HG02884 (cell line): ENCODE measurements at regions not wholly inside any gene's neighbourhood (a gene's known extent, or its start where the extent isn't known, plus 50 kb on each side); places are given as distances from the start of the nearest gene placed in this dataset.
"Not testable (repeated sequence)": the region's sequence is repeated elsewhere in the genome, so short reads cannot be mapped to it uniquely, and the experiment has no call there.

Source experiments
- ATAC-seq: cut with Tn5 transposase; IDR thresholded peaks from one replicate; pipeline ENCODE4 v1.9.1; 2021; ENCODE audit warnings: mild to moderate bottlenecking, moderate library complexity; ENCODE audit not compliant: unreplicated experiment

DNA sequence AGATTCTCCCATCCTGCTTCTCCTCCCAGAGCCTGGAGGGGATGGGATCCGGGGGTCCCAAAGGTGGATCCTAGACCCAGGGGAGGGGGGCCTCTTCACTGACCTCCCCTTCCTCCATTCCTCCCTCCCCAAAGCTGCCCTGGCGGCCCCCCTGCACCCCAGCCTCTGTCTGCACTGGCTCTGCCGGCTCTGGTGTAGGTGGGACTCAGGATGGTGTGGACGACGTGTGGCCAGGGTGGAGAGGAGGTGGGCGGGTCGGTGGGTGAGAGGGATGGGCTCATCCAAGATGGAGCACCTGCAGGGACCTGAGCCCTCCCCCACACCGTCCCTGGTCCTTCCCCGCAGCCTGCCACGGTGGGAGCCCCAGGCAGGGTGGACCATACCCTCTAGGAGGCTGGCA, 355.6 kb downstream of the TMEM121 start:
- not testable (repeated sequence) for ATAC-seq

DNA sequence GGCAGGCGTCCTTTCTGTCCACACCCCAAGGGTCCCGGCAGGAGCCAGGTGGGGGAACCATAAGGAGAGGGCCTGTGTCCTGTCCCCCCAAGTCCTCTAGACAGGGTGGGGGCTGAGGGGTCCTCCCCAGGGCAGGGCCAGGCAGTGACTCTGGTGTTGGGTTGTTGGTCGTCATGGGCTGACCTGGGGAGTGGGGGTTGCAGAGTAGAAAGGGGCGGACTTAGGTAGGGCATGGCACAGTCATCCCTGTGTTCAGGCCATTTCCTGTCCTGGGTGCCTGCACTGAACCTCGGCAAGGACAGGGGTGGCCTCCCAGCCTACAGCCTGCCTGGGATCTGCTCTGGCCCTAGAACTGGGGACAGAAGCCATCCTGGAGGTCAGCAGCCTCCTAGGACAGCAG, 356.2 kb downstream of the TMEM121 start:
- no peak for ATAC-seq

DNA sequence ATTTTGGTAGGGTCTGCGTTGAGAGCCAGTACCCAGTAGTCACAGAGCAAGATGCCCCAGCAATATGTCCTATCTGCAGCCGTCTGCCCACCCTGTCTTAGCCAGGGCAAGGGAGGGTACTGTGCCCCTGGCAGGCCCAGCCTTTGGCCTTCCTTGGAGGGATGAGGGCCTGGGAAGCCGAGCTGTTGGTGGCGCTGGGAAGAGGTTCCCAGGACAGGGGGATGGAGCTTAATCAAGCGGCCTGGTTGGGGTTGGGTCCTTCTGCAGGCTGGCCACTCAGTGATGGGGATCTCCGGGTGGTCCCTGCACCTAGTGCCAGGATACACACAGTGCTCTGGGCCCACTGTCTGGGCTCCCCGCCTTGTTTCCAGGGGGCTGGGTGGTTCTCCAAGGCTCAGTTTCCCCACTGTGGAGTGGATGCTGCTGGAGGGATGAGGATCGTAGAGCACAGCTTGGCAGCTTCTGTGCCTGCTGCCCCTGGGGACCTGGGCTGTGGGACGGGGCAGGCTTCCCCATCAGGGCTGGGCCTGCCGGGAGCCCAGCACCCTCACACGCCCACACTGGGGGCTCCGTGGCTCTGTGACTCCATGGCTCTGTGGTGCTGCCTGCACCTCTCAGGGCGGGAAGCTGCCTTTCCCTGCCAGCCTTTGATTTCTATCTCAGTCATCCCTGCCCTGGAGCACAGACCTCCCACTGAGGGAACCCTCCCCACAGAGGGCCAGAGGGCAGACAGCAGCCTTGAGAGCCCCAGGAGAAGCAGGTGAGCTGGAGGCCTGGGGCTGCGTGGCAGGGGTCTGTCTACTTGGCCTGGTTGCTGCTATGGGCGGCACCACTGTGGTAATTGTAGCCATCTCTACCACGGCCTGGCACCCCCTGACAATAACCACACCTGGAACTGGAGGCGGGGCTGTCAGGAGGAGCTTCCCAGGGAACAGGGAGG, 357.0 kb downstream of the TMEM121 start:
- ATAC-seq: no peak

DNA sequence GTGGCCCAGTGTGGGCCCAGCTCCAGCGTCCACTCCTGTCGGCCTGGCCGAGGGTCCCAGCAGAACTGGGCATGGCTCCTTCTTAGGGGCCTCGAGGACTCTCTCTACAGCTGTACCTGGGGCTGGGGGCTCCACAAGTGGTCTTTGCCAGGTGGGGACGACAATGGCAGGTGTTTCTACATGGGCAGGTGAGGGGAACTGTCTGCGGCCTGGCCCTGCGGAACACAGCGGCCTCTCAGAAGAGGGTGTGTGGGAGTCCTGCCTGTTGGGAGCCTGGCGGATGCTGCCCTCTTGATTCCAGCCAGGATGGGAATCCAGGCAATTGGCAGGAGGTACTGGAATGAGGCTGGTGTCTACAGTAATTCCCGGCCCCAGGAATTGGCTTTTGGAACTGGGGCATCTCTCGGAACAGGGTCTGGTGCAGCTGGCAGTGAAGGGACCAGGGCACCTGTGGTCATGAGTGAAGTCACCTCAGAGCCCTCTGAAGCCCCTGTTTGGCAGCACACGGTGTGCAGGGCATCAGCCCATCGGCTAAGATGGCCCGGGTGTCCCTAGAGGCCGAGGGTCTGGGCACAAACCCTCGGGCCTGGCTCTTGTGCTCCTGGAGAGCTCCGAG, 357.9 kb downstream of the TMEM121 start:
- not testable (repeated sequence) for ATAC-seq

DNA sequence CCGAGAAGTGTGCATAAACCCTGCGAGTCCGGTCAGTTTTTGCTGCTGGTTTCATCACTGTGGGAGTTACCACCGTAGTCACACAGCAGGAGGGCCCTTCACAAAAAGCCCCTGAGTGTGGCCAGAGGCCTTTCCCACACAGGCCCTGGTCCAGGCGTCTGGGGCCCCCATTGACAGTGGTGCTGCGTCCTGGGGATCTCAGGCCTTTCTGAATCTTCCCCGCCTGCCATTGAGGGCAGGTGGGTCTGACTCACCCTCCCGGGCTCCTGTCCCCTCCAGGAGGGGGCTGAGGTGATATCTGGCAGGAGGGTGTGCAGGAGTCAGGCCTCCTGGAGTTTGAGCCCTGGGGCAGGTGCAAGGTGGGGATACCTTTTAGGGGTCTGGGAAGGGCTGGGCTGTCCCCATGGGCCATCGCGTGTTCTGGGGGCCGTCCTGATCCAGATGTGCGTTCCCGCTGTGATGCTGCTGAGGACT, 358.5 kb downstream of the TMEM121 start:
- ATAC-seq: no peak

DNA sequence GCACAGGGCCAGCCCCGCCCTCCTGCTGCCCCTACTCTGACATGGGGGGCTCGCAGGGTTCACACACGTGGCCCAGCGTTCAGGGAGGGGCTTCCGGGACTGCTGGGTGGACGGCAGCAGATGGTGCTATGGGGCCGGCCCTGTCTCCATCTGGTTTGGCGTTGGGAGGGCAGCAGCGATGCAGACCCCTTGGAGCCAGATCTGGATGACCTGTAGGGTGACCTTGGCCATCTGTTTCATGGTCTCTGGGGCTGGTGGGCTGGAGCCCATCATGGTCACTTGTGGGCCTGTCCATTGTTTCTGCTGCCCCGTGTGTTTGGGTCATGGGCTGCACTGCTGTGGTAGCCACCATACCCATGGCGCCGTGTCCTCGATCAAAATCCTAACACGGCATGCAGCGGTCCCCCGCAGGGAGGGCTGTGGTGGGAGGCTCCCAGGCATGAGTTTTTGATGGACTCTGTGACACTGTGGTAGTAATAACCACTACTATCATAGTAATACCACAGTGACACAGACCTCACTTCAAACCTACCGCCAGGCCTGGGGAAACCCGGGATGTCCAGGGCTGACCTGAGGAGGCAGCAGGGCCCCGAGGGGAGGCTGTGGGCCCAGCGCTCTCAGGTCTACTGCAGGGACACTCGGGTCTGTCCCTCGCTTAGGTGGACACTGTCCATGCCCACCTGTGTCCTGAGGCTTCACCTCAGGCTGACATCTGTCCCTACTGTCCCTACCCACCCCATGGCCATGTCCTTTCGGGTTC, 359.4 kb downstream of the TMEM121 start:
- no peak for ATAC-seq

DNA sequence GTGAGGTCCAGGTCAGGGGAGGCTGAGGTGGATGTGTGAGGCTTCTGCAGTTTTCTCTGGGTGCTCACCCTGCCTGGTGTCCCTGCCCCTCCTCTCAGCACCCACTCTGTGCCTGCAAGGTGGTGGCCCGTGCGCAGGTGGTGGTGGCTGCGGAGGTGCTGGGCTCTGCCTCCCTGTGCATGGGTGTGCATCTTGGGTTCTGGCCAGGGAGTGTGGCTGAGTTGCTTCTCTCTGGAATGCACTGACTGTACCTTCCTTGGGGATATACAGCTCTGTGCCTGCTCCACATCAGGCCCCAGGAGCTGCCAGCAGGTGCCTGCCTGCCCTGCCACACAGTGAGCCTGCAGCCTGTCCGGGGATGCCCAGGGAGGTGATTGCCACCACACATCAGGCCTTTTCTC, 360.4 kb downstream of the TMEM121 start:
- not testable (repeated sequence) for ATAC-seq

DNA sequence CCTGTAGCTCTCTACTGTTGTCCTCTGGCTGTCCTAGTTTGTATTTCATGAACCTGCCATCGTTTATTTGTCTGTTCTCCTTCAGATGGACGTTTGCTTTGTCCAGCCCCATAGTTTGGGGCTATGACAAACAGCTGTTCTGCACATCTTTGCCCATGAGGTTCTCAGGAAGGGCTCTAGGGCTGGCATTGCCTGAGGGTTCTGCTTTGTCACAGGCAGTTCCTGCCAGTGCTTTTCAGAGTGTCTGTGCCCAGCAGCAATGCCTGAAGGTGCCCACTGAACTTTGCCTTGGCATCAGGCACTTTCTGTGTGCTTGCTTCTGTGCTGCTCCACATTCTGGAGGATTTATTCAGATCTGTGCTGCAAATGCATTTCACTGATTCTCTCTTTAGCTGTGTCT, 361.3 kb downstream of the TMEM121 start:
- no peak for ATAC-seq

DNA sequence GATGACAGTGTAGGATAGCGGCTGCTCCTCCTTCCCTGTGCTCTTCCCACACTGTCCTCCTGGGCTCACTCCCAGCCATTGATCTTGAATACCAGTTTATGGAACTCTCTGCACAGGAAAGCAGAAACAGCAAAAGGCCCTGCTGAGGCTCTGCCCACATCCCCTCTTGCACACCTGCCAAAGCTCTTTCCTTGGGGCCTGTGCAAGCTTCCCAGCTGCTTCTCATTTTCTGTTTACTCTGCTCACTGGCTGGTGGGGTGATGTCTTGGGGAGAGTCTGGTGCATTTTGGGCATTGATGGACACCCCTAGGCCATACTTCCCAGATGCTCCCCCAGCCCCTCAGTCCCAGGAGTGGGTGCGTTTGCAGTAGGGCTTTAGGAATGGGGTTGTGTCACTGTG, 361.8 kb downstream of the TMEM121 start:
- no peak for ATAC-seq

DNA sequence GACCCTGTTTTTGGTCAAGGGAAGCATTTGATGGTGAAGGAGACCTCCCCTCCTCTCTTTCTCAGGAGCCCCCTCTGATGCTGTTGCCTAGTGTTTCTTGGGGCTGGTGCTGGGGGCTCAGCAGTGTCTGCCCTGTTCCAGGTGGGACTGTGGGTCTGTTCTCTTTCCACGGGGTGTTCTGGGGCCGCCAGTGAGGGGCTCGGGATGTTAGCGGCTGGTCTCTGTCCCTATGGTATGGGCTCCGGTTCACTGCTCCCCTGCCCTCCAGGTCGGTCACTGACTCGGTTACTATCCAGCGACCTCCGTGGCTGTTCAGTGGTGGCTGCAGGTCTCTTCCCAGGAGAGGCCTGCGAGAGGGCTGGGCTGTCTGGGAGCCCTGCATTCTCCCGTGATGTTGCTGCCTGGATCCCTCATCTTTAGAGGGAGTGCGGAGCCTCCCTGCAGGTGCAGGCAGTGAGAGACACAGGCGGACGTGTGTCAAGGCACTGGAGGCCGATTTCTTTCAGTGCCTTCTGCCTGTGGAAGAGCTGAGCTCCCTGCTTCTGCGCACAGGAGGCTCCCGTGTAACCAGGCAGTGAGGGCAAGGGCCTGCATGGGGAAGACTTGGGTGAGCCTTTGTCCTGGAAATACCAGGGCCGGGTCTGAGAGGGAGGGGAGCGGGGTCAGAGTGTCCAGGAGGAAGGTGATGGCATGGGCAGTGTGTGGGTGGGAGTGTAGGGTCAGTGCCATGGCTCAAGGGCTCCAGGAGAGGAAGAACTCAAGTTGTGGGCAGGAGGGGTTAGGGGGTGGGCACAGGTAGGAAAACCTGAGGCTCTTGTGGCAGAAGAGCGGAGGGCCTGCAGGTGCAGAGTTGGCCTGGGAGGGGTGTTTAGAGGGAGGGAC, 362.6 kb downstream of the TMEM121 start:
- no peak for ATAC-seq

DNA sequence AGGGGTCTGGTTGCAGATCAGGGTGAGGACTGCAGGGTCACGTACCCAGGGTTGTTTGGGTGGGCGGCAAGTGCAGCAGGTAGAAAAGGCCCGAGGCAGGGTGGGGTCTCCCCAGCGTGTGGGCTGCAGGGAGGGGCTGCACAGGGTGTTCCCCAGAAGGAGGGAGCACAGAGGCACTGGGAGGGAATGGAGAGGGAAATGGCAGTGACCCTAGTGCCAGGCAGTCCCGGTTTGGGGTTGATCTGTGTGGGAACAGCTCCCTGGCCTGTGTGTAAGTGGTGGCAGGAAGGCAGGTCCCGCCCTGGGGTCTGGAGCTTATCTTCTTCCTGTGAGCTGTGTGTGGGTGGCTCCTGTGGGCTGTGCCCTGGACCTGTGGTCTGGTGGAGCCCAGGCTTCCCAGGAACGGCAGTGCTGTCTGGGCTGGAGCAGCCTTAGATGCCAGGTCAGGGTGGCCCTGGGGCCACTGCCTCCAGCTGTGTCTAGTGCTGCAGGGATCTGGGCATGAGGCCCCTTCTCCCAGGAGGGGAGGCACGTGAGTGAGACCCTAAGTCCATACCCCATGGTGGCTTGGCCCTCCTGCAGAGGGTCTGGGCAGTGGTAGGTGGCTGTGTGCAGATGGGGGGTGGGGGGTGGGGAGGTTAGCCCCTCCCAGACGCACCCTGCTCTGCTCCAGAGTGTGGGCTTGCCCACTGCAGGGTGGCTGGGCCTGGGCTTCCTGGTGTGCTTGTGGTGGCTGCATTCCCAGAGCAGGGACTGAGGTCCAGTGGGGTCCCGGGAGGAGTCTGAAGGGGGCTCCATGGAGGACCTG, 363.5 kb downstream of the TMEM121 start:
- ATAC-seq: no peak

DNA sequence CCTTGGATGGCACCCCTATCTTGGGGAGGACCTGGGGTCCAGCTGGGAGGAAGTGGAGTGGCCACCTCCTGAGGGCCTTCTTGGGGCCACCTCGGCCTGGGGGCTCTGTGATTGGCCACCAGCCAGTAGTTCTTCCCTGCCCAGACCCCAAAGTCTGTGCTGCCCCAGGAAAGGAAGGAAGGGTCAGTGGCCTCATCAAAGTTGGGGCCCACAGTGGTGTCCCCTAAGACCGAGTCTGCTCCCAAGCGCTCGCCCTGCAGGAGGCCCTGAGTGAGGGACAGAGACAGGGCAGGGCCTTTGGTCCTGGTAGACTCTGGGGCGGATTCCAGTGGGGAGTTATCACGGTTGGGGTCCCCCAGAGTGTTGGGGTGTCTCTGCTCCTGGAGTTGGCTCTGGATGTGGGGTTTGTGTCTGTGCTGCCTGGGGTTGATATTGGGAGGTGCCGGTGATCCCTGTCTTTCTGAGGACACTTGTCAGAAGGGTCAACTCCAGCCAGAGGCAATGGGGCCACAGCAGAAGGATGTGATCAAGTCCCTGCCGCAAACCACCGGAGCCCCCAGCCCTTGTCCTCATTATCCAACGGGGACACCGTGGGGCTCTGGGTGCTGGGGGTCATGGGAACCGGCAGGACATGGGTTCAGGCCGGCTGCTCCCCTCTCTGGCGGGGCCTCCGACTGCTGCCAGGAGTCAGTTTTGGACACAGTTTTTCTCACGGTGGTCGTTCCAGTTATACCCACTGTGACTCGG, 364.3 kb downstream of the TMEM121 start:
- ATAC-seq: no peak

DNA sequence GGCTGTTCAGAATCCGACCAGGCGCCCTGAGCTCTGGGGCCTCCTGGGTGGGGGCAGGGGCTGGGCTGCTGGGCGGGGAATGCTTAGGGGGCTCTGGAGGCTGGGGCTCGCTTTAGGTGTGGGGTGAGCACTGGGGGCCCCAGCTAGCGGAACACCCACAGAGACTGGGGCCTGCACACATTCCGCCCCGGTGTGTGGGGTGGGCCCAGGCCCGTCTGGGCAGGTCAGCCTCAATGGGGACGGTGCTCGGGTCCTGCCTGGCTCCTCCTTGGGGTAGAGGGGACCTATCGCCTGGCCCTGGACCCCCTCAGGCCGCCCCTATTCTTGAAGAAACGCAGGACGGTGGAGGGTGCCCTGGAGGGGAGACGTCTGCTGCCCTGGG, 364.8 kb downstream of the TMEM121 start:
- no peak for ATAC-seq

DNA sequence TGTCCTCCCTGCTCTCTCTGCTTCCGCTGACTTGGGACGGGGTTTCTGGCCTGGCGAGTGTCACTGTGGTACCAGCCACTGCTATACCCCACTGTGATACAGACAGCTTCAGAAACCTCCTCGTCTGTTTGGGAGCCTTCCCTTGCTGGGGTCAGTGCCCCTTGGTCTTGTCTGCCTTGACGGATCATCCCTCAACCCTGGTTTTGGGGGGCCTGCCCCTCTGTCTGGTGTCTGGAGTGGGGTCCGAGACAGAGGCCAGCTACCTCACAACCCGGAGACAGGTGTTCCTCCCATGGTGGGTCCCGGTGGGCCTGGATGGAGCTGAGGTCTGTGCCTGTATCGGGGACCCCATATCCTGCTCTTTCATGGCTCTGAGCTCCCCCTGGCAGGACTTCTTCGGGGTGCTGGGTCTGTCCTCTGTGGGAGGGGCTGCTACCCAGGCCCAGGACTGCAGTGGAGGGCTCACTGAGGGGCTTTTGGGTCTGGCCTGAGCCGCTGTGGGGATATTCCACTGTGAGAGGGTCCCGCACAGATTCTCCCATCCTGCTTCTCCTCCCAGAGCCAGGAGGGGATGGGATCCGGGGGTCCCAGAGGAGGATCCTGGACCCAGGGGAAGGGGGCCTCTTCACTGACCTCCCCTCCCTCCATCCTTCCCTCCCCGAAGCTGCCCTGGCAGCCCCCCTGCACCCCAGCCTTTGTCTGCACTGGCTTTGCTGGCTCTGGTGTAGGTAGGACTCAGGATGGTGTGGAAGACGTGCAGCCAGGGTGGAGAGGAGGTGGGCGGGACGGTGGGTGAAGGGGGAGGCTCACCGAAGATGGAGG, 365.5 kb downstream of the TMEM121 start:
- no peak for ATAC-seq

DNA sequence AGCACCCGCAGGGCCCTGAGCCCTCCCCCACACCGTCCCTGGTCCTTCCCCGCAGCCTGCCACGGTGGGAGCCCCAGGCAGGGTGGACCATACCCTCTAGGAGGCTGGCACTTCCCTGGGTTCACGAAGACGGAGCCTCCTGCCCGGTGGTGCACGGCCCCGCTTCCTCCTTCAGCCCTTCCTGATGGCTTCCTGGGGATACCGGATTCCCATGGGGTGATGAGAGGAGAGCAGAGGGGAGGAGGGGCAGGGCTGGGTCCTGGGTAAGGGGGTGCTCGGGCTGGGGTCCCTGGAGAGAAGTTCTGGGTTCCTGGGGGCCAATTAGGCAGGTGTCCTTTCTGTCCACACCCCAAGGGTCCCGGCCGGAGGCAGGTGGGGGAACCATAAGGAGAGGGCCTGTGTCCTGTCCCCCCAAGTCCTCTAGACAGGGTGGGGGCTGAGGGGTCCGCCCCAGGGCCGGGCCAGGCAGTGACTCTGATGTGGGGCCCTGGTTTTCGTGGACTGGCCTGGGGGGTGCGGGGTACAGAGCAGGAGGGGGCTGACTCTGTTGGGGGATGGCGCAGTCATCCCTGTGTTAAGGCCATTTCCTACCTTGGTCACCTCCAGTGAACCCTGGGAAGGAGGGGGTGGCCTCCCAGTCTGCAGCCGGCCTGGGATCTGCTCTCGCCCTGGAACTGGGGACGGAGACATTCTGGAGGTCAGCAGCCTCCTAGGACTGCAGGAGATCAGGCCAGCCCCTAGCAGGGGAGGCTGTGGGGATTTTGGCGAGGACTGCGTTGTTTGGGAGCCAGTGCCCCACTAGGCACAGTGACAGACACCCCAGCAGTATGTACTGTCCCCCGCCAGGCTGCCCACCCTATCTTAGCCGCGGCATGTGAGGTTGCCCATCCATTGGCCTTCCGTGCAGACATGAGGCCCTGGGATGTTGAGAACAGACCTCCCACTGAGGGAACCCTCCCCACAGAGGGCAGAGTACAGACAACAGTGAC, 366.4 kb downstream of the TMEM121 start:
- ATAC-seq: not testable (repeated sequence)

DNA sequence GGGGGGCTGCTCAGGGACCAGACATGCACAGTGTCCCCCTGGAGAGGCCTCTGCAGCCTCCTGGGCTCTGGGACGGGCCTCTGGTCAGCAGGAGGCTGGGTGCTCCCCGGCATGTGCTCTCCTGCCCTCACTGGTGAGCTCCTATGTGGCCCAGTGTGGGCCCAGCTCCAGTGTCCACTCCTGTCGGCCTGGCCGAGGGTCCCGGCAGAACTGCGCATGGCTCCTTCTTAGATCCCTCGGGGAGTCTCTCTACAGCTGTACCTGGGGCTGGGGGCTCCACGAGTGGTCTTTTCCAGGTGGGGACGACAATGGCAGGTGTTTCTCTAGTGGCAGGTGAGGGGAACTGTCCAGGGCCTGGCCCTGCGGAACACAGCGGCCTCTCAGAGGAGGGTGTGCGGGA, 367.3 kb downstream of the TMEM121 start:
- not testable (repeated sequence) for ATAC-seq
